Neural progenitor cell (in vitro differentiated cells): ENCODE measurements at regions not wholly inside any gene's neighbourhood (a gene's known extent, or its start where the extent isn't known, plus 50 kb on each side); places are given as distances from the start of the nearest gene placed in this dataset.

Experiments
- DNase-seq: peaks from one replicate; pipeline ENCODE4 v3.0.0-alpha.2; 2016; ENCODE audit warnings: low spot score
- H2AFZ ChIP-seq: fragments of 200-600 bp; sonication (generic); replicated peaks from 2 replicates; pipeline ENCODE4 v1.6.1; 2016; ENCODE audit warnings: antibody characterized with exemption
- H3F3A ChIP-seq: fragments of 200-600 bp; sonication (generic); 2 replicates; pipeline ENCODE4 v1.6.1; 2016; ENCODE audit warnings: antibody characterized with exemption, low read depth
- H3K27ac ChIP-seq: fragments of 200-600 bp; sonication (generic); 2 replicates; pipeline ENCODE4 v1.5.1; 2016; ENCODE audit warnings: mild to moderate bottlenecking
- H3K27me3 ChIP-seq: fragments of 200-600 bp; sonication (generic); 2 replicates; pipeline ENCODE4 v1.6.1; 2016; ENCODE audit warnings: mild to moderate bottlenecking, moderate library complexity
- H3K36me3 ChIP-seq: fragments of 200-600 bp; sonication (generic); 2 replicates; pipeline ENCODE4 v1.5.1; 2016
- H3K4me1 ChIP-seq: fragments of 200-600 bp; sonication (generic); 2 replicates; pipeline ENCODE4 v1.6.1; 2016; ENCODE audit warnings: mixed run types
- H3K4me2 ChIP-seq: fragments of 200-600 bp; sonication (generic); 2 replicates; pipeline ENCODE4 v1.6.1; 2016
- H3K4me3 ChIP-seq: fragments of 200-600 bp; sonication (generic); 2 replicates; pipeline ENCODE4 v1.5.1; 2016
- H3K79me2 ChIP-seq: fragments of 200-600 bp; sonication (generic); 2 replicates; pipeline ENCODE4 v1.6.1; 2016; ENCODE audit warnings: low read depth
- H3K9ac ChIP-seq: fragments of 200-600 bp; sonication (generic); 2 replicates; pipeline ENCODE4 v1.6.1; 2016
- H3K9me3 ChIP-seq: fragments of 200-600 bp; sonication (generic); 2 replicates; pipeline ENCODE4 v1.5.1; 2016; ENCODE audit warnings: low read depth
- H4K20me1 ChIP-seq: fragments of 200-600 bp; sonication (generic); 2 replicates; pipeline ENCODE4 v1.6.1; 2016; ENCODE audit warnings: low read depth
- H3K27ac Mint-ChIP-seq: 3 replicates; pipeline ENCODE4 v1.8.0; 2021; ENCODE audit warnings: mixed read lengths
- H3K27me3 Mint-ChIP-seq: 2 replicates; pipeline ENCODE4 v1.8.0; 2022; ENCODE audit warnings: low read depth, mild to moderate bottlenecking, inconsistent platforms, moderate library complexity, mixed read lengths; ENCODE audit not compliant: insufficient read depth
- H3K36me3 Mint-ChIP-seq: 3 replicates; pipeline ENCODE4 v1.8.0; 2021; ENCODE audit warnings: mixed read lengths
- H3K4me1 Mint-ChIP-seq: 3 replicates; pipeline ENCODE4 v1.8.0; 2021; ENCODE audit warnings: mixed read lengths
- H3K4me3 Mint-ChIP-seq: 3 replicates; pipeline ENCODE4 v1.8.0; 2021; ENCODE audit warnings: mild to moderate bottlenecking, moderate library complexity, mixed read lengths
- H3K9me3 Mint-ChIP-seq: 3 replicates; pipeline ENCODE4 v1.8.0; 2020; ENCODE audit warnings: mixed read lengths
- CTCF ChIP-seq: fragments of 200-600 bp; sonication (generic); IDR thresholded peaks from 2 replicates; pipeline ENCODE4 v1.5.1; 2017; ENCODE audit warnings: antibody characterized with exemption, mild to moderate bottlenecking
- EZH2 ChIP-seq: fragments of 200-600 bp; sonication (generic); IDR thresholded peaks from 2 replicates; pipeline ENCODE4 v1.6.1; 2017; ENCODE audit warnings: antibody characterized with exemption, mild to moderate bottlenecking, moderate library complexity
- EZH2phosphoT487 ChIP-seq: fragments of 200-600 bp; sonication (generic); IDR thresholded peaks from 2 replicates; pipeline ENCODE4 v1.6.1; 2017; ENCODE audit warnings: antibody characterized with exemption

- H3F3A ChIP-seq, result no peaks in the 10 kb centered on the region
- H3K36me3 Mint-ChIP-seq, result no peaks in the 10 kb centered on the region
- H3K27ac ChIP-seq, result no peak overlapping the region
- H2AFZ ChIP-seq, result no peak overlapping the region
- H3K4me3 ChIP-seq, result no peak overlapping the region
- H3K79me2 ChIP-seq, result no peaks in the 10 kb centered on the region
- no peaks in the 10 kb centered on the region for H3K4me1 ChIP-seq
- H4K20me1 ChIP-seq, result no peaks in the 10 kb centered on the region
- peaks cover 20% of the 10 kb centered on the region for H3K9me3 Mint-ChIP-seq
- H3K27ac Mint-ChIP-seq, result no peak overlapping the region
- H3K9me3 ChIP-seq, result no peaks in the 10 kb centered on the region
- no peak overlapping the region for H3K9ac ChIP-seq
- H3K4me2 ChIP-seq, result no peak overlapping the region
- peaks cover 3% of the 10 kb centered on the region for H3K4me1 Mint-ChIP-seq
- peaks cover 5% of the 10 kb centered on the region for H3K27me3 Mint-ChIP-seq
- H3K36me3 ChIP-seq, result no peaks in the 10 kb centered on the region
- H3K4me3 Mint-ChIP-seq, result no peak overlapping the region
- TF ChIP-seq EZH2, result no peak
- TF ChIP-seq EZH2phosphoT487, result no peak
- no peak for TF ChIP-seq CTCF
- DNase-seq, result no peak
- H3K27me3 ChIP-seq, result no peaks in the 10 kb centered on the region
Observed at GRCh38 chr1:14163246-14163645, 435.2 kb upstream of the KAZN start.

GRCh38 chr1:14165371-14165801, 433.1 kb upstream of the KAZN start:
- peaks cover 21% of the 10 kb centered on the region for H3K9me3 Mint-ChIP-seq
- H3K4me2 ChIP-seq, result no peak overlapping the region
- no peaks in the 10 kb centered on the region for H3K79me2 ChIP-seq
- TF ChIP-seq CTCF (no peak), EZH2 (no peak), EZH2phosphoT487 (no peak)
- H3K36me3 Mint-ChIP-seq, result no peaks in the 10 kb centered on the region
- no peak overlapping the region for H3K4me3 Mint-ChIP-seq
- no peak overlapping the region for H3K9ac ChIP-seq
- H3K4me1 Mint-ChIP-seq, result peaks cover 3% of the 10 kb centered on the region
- no peak overlapping the region for H3K27ac Mint-ChIP-seq
- no peak overlapping the region for H2AFZ ChIP-seq
- no peaks in the 10 kb centered on the region for H4K20me1 ChIP-seq
- DNase-seq, result no peak
- no peaks in the 10 kb centered on the region for H3F3A ChIP-seq
- H3K9me3 ChIP-seq, result no peaks in the 10 kb centered on the region
- no peaks in the 10 kb centered on the region for H3K27me3 ChIP-seq
- peaks cover 5% of the 10 kb centered on the region for H3K27me3 Mint-ChIP-seq
- H3K4me1 ChIP-seq, result no peaks in the 10 kb centered on the region
- no peak overlapping the region for H3K4me3 ChIP-seq
- no peaks in the 10 kb centered on the region for H3K36me3 ChIP-seq
- no peak overlapping the region for H3K27ac ChIP-seq

GRCh38 chr1:14167884-14168283, 430.6 kb upstream of the KAZN start:
- H3K4me3 Mint-ChIP-seq, result no peak overlapping the region
- H3K4me1 Mint-ChIP-seq, result peaks cover 3% of the 10 kb centered on the region
- peaks cover 17% of the 10 kb centered on the region for H3K9me3 Mint-ChIP-seq
- no peak overlapping the region for H3K4me2 ChIP-seq
- H3K27ac Mint-ChIP-seq, result no peak overlapping the region
- no peaks in the 10 kb centered on the region for H3K79me2 ChIP-seq
- no peak for DNase-seq
- no peaks in the 10 kb centered on the region for H3K36me3 Mint-ChIP-seq
- no peak overlapping the region for H3K9ac ChIP-seq
- no peaks in the 10 kb centered on the region for H4K20me1 ChIP-seq
- H2AFZ ChIP-seq, result no peak overlapping the region
- H3K4me3 ChIP-seq, result no peak overlapping the region
- no peaks in the 10 kb centered on the region for H3K27me3 ChIP-seq
- no peaks in the 10 kb centered on the region for H3K4me1 ChIP-seq
- peaks cover 8% of the 10 kb centered on the region for H3K27me3 Mint-ChIP-seq
- no peaks in the 10 kb centered on the region for H3K9me3 ChIP-seq
- H3F3A ChIP-seq, result no peaks in the 10 kb centered on the region
- no peak overlapping the region for H3K27ac ChIP-seq
- TF ChIP-seq EZH2 (no peak), EZH2phosphoT487 (no peak), CTCF (no peak)
- H3K36me3 ChIP-seq, result no peaks in the 10 kb centered on the region
